ENCODE measurements at regions not wholly inside any gene's neighbourhood (a gene's known extent, or its start where the extent isn't known, plus 50 kb on each side); places are given as distances from the start of the nearest gene placed in this dataset.
A peak's percentile ranks its signal among the peaks of the same experiment; 100 is the strongest.

GRCh38 chr12:34626363-34627157 is 604.3 kb downstream of the ALG10 start:
- Histone ChIP-seq H3K36me3 (ENCODE audit: control insufficient read depth in 4 of 4, insufficient read depth in 3 of 4, low read depth in 1 of 4, low read length in 3 of 4) (no peaks in the 10 kb centered on the region), H3K9me3 (ENCODE audit: control insufficient read depth in 4 of 4, low read length in 3 of 4) (no peaks in the 10 kb centered on the region), H3K9ac (ENCODE audit: low read depth in 1 of 2, low read length in 2 of 2) (no peak overlapping the region), H3K4me3 (ENCODE audit: low read depth in 1 of 3, low read length in 3 of 3) (no peak overlapping the region), H3K27ac (ENCODE audit: low read depth in 1 of 2, low read length in 2 of 2) (no peak overlapping the region), H3K27me3 (ENCODE audit: control insufficient read depth in 4 of 4, insufficient read depth in 4 of 4, low read length in 3 of 4) (no peaks in the 10 kb centered on the region), H3K4me1 (ENCODE audit: control insufficient read depth in 4 of 4, insufficient read depth in 4 of 4, low read length in 3 of 4) (peaks cover 2 to 11% (median 9%) of the 10 kb centered on the region in 4 donors)
- 39% methylated on average over 5 of the region's 5 CpGs for WGBS
- TF ChIP-seq HNF4A (conservative IDR thresholded peaks at IDR 0.05) (peak; percentile 49 to 61), ATF3 (IDR thresholded peaks at IDR 0.05) (no peak), YY1 (IDR thresholded peaks at IDR 0.05) (peak; percentile 17)
- DNase-seq (ENCODE audit: low spot score): no peak

Measured in liver (tissue), 7 donors.